GM18858 (cell line): ENCODE measurements at regions not wholly inside any gene's neighbourhood (a gene's known extent, or its start where the extent isn't known, plus 50 kb on each side); places are given as distances from the start of the nearest gene placed in this dataset.

Experiments
- ATAC-seq: cut with Tn5 transposase; IDR thresholded peaks from one replicate; pipeline ENCODE4 v1.9.1; 2021; ENCODE audit not compliant: unreplicated experiment

DNA sequence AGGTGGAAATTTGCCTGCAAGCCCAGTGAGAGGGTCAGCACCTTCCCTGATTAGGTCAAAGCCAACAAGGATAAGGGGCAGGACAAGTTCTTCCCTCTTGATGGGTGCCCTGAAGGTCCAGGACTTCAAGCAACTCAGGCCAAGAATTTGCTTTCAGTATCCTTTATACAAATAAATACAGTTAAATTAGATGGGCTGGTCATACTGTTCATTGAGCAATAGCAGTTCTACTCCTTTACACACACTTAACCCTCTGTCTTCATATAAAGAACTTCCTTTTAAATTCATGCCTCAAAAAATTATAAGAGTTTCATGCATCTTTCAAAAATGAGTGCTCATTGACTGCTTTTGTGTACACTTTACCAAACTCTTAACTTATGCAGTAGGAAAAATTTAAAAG, 392.0 kb downstream of the SPRY1 start:
- ATAC-seq, result no peak

DNA sequence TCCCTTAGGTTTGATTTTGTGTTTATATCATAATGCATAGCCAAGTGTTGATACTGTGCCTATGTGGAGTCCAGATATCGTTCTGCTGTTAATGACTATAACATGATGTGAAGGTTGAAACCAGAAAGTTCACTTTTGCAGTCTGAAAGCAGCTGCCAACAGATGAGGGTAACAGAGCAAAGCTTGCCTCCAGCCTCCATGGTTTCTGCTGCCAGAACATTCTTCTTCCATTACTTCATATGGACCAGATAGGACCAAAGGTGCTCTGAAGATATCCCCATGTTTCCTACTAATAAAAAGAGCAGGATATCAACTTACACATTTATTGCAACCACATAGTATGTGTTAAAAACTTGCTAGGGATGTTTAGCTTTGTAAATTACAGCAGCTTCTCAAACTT, 394.1 kb downstream of the SPRY1 start:
- ATAC-seq, result no peak

DNA sequence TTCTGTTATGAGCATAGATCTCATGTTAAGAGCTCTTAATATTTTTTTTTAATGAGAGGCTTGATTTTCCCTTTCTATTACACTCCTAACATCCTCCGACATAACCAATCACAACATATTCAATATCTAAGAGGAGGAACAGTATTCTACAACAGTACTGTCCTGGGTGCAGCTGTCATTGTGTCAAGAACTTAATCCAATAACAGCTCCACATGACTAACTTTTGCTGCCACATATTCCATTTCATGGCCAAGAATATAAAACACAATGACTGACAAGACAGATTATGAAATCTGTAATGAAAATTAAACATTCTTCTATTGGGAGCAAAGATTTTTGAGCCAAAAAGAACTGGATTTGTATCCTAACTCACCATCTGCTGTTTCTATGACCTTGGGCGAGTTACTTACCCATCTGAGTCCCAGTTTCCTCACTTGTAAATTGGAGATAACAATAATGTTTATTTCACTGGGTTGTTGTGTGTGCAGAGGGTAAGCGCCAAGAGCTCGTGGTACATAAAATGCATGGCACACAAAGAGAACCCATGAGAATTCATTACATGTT, 405.6 kb downstream of the SPRY1 start:
- no peak for ATAC-seq

DNA sequence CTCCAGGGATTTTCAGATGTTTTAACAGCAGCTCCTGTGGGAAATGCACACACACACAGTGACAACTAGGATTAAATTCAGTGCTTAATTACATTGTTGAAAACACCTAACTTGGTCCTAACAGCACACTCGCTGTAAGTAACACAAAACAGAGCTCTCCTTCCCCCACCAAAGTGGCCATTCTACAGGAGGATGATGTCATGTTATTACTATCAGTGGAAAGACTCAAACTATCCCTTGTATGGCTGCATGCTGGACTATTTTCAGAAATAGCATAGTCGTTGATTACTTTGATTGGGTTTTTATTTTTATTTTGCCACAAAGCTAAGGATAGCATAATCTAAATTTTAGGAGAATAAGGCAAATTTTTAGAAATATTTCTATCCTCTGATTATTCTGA, 406.3 kb downstream of the SPRY1 start:
- ATAC-seq, result no peak

DNA sequence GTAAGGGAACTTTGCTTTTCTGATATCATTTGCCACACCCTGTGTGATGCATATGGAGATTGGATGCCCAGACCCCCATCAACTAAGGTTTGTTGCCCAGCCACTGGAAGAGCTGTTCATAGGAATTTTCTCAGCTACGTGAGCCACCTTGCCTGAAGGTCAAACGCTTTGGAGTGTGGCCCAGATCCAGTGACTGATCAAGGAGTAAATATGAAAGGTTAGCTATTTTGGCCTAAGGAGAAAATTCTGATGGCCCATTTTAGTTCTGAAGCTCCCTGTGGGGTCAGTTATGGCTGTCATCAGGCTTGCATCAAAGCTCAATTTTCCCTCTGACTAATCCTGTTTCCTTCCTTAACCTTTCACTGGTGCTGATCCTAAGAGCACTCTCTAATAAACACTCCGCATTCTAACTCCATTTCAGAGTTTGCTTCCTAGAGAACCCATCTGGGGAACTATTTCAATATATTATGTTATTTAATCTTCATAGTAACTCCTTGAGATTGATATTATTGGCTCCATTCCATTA, 407.7 kb downstream of the SPRY1 start:
- ATAC-seq, result no peak

DNA sequence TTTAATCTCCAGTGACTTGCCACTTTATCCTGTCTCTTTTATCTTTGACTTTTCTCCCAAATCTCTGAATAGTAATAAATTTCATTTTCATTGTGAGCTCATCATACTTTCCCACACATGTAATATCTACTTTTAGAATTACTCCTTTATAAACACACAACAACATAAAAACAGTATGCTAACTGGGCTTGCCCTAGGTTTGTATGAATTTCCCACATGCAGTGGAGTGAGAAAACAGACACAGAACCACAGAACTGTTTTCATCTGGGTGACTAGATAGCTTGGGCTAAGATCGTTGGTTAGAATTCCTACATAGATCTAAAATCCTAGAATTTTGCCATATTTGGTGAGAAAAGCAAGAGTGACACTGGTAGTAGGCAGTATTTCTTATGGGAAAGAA, 409.5 kb downstream of the SPRY1 start:
- ATAC-seq, result no peak

DNA sequence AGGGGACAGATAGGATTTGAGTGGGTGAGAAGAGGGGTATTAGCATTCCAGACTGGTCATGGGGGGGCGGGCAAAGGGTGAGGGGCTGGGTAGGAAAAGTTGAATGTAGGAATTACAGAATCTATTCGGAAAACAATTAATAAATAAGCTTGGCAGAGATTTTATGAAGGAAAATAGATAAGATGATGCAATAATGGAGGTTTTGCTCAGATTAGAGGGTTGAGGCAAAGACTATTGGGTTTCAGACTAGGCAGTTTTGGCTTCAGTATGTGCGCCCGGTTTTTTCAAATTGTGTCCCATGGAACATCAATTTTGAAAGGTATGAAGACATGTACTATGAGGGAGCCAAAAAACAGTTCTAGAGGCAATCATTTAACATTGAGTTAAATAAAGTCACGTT, 410.6 kb downstream of the SPRY1 start:
- no peak for ATAC-seq

DNA sequence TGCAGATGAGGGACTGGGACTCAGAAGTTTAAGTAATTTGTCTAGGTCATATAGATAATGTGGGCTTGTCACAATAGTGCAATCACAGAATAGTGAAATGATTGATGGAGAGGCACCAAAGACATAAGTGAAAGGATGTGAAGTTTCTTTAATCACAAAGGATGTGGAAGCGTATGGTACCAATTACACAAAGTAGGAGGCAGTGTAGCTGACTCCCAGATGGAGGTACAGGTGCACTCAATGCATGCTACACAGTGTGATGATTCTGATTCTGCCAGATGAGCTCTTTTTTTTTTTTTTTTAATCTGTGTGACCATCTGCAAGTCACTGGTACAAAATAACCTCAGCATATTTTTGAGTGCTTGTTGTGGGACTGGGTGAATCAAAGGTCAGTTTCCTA, 411.3 kb downstream of the SPRY1 start:
- ATAC-seq, result no peak

DNA sequence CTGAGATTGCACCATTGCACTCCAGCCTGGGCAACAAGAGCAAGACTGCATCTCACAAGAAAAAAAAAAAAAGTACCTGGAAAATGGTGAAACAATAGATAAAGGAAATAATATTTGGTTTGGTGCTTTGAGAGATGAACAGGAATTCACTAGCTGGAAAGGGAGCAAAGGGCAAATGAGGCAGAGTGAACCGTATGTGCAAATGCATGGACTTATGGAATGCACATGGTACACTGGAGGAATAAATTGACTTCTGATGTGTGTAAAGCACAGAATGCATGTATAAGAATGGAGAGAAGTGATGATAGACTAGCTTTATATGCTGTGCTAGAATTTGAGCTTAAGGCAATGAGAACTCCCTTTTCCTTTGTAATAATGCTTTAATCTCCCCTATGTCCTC, 413.3 kb downstream of the SPRY1 start:
- no peak for ATAC-seq

DNA sequence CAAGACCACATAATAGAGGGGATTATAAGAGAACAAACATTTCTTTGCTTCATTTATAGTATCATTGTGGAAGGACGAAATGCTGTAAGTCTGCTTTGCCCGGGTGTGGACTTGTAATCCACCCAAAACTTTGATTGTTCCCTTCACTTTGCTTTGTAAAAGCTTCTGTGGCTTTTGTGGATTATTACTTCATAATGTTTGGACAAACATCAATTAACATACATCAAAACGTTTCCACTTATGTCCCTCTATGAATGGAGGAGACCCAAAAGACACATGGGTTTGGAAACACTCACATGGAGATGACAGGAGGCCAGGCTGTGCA, 415.4 kb downstream of the SPRY1 start:
- no peak for ATAC-seq

DNA sequence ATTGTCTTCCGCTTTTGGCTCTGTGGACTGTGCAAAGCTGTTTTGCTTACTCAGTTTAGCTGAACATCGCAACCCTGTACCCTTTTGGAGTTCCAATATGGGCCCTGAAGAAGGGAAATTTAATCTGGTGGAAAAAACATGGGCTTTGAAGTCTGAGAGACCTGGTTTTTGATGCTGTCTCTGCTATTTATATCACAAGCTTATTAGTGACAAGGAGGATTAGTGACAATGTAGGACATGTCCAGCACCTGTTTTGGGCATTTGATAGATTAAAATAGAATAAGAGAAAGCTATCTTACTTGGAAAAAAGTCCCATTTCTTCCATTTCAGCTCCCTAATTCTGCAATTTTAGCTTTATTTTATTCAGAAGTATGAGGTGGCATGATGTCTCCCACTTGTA, 417.3 kb downstream of the SPRY1 start:
- ATAC-seq, result no peak

DNA sequence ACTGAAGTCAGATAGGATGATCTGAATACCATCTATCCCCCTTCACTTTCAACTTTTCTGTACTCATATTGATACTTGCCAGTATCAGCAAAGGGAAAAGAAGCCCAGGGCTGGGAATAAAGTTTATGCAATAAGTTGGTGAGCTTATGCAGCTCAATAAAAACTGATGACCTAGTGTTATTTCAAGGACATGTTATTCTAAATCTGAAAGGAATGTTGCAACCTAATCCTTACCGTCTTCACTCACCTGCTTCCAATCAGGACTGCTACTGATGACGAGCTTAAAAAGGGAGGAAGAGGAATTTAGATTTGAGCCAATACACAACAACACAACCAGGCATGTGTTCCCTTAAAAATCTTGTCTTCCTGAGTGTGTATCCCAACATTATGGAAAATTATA, 419.9 kb downstream of the SPRY1 start:
- no peak for ATAC-seq

DNA sequence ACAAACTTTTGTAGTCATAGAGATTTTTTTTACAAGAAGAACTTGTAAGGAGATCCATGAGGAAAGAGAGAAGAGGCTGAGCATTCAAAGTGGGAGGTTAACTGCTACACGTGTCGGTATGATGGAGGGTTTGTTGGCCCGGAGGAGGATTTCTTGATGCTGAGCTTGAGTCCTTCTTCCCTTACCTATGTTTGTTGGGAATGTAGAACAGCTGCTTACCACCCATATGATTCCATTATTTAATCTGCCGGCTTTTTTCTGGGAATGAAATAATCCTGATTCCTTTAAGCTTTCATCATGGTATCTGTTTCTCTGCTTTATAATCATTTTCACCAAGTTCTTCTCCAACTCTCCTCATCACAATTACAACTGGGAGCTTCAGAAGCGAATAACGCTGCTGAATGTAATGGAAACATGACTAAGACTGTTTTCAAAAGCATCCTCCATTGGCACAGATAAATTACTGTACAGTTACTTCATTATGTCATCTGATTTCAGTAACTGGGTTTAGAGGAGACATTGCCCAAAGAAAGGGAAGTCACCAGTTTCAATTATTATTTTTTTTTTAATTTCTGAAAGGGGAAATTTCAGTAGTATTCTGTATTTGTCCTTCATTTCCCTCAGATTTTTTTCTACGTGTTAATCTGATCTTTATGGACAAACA, 420.6 kb downstream of the SPRY1 start:
- no peak for ATAC-seq

DNA sequence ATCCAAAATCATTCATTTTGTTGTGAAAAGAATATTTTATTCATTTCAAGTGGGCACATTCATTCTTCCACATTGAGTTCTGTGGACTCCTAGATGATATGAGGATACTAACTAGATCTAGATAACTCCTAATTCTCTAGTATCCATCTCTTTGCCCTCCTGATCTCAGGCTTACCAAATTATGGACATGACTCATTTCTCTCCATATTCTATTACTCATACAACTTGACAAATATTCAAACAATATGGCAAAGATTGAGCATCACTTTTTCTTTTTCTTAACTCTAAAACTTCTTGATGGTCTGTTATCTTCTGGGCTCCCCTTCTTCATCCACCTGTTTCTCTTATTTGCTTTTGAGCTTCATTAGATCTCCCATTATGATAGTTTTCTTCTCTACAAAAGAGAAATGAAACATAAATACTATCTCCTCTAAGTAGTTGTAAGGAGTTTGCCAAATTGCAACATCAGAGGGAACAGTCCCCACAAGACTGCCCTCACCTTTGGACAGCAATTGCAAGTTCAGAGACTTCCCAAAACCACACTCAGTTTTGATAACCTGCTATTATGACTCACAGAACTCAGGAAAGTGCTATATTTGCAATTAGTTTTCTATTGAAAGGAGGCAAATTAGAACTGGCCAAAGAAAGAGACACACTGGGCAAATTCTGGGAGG, 422.9 kb downstream of the SPRY1 start:
- no peak for ATAC-seq

DNA sequence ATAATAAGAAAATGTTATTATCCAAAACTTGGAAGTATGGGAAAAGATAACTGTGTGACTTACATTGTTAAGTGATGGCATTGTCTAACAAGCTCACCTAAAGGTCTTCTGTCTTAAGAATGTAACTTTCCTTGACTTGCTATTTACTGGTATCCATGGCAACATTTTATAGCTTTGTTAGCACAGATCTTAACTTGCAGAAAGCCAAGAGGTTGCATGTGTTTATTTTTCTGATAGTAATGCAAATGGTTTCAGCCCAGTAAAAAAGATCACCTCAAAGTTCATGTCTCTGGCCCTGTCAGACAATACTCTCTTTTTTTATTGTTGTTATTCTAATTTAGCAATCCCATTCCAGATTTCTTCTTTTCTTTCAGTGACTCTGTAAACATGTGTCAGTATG, 425.3 kb downstream of the SPRY1 start:
- ATAC-seq, result no peak

DNA sequence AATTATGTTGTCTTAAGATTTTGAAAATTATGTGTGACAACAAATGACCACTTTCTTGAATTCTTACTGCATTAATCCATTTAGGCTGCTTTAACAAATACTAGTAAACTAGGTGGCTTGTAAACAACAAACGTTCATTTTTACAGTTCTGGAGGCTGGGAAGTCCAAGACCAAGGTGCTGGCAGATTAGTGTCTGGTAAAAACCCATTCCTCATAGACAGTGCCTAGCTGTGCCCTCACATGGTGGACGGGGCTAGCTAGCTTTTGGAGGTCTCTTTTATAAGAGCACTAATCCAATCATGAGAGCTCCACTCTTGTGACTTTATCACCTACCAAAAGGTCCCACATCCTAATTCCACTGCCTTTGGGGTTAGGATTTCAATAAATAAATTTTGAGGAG, 425.8 kb downstream of the SPRY1 start:
- no peak for ATAC-seq

DNA sequence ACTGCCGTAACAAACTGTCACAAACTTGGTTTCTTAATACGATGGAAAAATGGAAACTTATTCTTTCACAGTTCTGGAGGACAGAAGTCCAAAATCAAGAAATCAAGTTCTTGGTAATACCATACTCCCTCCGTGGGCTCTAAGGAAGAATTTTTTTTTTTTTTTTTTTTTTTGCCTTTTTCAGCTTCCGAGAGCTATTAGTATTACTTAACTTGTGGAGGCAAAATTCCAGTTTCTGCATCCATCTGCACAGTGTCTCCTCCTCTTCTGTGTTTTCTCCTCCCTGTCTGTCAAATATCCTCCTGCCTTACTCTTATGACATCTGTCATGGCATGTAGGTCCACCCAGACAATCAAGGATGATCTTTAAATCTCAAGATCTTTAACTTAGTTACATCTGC, 426.6 kb downstream of the SPRY1 start:
- no peak for ATAC-seq

DNA sequence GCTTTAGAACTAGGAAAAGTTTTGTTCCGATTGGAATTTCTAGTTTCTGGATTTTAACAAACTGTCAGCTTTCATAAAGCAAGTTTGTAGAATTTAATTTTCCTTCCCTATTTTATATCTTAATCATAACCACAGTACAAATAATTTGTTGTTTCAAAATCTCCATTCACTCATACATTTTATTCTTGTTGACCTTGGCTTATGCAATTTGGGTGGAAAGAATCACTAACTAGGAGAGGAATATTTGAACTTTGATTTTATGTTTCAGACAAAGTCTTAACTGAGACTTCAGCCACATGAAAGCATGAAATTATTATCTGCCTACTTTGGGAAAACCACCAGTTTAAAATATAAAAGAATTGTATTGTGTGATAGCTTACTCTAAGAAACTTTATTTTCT, 427.9 kb downstream of the SPRY1 start:
- no peak for ATAC-seq

DNA sequence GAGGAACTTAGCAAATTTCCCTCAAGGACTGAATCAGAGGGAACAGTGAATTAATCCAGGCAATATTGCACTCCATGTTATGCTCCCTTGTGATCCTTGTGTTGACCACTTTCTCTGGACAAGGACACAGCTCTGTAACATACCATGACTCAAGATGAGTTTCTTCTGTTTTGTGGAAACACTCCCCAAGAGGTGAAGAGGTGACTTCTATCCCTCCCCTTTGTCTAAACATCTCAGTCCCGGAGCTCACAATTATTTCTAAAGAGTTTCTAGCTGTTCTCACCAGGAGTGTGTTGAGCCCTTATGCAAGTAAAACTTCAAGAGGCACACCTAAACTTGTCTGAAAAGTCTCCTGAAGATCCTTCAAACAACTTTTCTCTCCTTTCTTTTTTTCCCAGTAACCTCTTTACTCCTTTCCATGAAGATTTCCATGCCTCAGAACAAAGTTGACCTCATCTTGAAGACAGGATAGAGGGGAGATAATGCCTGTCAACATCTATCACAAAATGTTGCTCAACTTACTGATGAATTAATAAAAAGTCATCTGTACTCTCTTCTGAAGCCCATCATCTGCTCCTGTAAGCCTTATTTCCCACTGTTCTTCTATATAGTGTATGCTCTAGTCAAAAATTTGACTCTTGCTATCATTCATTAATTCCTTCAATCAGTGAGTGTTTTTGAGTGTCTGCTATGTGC, 429.1 kb downstream of the SPRY1 start:
- ATAC-seq, result no peak

DNA sequence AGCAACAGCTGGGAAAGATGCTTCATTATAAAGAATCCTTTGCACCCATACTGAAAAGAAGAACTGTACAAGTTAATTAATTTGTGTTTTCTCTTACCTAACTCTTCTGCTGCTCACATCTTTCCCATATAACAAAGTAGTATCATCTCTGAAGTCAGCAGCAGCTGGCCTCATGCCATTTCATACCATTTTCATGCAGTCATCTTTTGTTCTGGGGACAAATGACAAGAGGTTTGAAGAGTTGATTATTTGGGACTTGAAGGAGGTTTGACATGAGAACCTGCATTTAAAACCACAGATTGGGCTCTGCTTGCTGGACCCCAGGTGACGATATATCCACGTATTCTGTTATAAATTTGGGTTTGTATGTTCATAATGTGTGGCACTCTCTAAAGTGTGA, 430.3 kb downstream of the SPRY1 start:
- no peak for ATAC-seq

DNA sequence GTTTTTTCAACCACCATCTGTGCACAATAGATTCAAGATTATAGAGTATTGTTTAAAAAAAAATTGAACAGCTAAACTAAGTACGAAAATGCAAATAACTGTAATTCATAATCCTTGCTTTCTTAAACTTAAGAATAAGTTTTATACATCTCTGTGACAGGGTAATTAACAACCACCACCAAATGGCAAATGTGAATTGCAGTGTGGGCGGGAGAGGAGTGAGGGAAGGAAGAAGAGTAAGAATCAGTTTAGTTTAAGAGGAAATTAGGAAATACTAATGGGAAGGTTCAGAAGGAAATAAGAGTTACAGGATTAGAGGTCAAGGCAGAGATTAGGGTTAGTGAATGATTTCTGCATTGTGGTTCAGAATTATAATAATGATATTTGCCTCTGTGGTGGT, 430.9 kb downstream of the SPRY1 start:
- no peak for ATAC-seq

DNA sequence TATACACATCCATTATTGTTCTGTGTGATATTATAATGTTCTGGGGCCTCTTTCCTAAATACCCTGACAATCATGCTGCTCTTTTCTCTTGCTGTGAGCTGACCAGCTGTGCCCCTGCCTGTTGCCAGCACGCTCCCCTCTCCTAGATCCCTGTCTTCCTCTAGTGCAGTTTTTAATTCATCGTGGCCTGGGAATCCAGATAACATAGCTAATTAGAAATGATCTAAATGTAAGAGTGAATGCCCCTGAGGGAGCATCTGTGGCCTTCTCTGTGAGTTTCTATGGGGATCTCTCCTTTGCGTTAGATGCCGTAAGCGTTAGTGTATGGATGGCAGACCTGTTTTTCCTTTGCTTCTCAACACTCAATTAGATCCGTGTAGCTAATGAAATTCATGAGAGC, 434.3 kb downstream of the SPRY1 start:
- ATAC-seq, result no peak
